OCI-LY1 (cell line): ENCODE measurements at regions not wholly inside any gene's neighbourhood (a gene's known extent, or its start where the extent isn't known, plus 50 kb on each side); places are given as distances from the start of the nearest gene placed in this dataset.

Source experiments
- EZH2 ChIP-seq: fragments of 200-600 bp; sonication (generic), shearing (Covaris generic); IDR thresholded peaks from 2 replicates; pipeline ENCODE4 v1.8.0; 2017; ENCODE audit warnings: borderline replicate concordance, mixed run types, mild to moderate bottlenecking, antibody characterized with exemption, low read length, moderate library complexity, mixed read lengths
- TF ChIP-seq, protein P1 (sequence below): fragments of 200-600 bp; sonication (generic), shearing (Covaris generic); IDR thresholded peaks from 2 replicates; pipeline ENCODE4 v1.5.1; 2017; ENCODE audit warnings: mild to moderate bottlenecking, antibody characterized with exemption, low read length, moderate library complexity, mixed read lengths

- TF ChIP-seq, protein P1, sequence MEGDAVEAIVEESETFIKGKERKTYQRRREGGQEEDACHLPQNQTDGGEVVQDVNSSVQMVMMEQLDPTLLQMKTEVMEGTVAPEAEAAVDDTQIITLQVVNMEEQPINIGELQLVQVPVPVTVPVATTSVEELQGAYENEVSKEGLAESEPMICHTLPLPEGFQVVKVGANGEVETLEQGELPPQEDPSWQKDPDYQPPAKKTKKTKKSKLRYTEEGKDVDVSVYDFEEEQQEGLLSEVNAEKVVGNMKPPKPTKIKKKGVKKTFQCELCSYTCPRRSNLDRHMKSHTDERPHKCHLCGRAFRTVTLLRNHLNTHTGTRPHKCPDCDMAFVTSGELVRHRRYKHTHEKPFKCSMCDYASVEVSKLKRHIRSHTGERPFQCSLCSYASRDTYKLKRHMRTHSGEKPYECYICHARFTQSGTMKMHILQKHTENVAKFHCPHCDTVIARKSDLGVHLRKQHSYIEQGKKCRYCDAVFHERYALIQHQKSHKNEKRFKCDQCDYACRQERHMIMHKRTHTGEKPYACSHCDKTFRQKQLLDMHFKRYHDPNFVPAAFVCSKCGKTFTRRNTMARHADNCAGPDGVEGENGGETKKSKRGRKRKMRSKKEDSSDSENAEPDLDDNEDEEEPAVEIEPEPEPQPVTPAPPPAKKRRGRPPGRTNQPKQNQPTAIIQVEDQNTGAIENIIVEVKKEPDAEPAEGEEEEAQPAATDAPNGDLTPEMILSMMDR: no peak
- TF ChIP-seq EZH2: no peak
These were observed 228.8 kb downstream of the CDH11 start for GRCh38 chr16:64892835-64893785.
